ENCODE measurements at regions not wholly inside any gene's neighbourhood (a gene's known extent, or its start where the extent isn't known, plus 50 kb on each side); places are given as distances from the start of the nearest gene placed in this dataset.
"Not testable (repeated sequence)": the region's sequence is repeated elsewhere in the genome, so short reads cannot be mapped to it uniquely, and the experiment has no call there.

- H3K27ac ChIP-seq, H3K36me3 ChIP-seq, H3K4me1 ChIP-seq, H3K27me3 ChIP-seq, H3K9me3 ChIP-seq, ATAC-seq, H3K4me3 ChIP-seq: not testable (repeated sequence)
- WGBS, 2 donors (ENCODE audit: low coverage in 1 of 2) = 40% methylated on average over 1 of the region's 3 CpGs; no CpG with 5 or more reads in 1 of the 2 donors
These were observed 363.4 kb downstream of the BCL2L11 start for GRCh38 chr2:111484097-111484496.

- no CpG with 5 or more reads among the region's 1 CpG for WGBS, 2 donors (ENCODE audit: low coverage in 1 of 2)
- H3K4me1 ChIP-seq, H3K27me3 ChIP-seq, ATAC-seq, H3K27ac ChIP-seq, H3K9me3 ChIP-seq, H3K36me3 ChIP-seq, H3K4me3 ChIP-seq: not testable (repeated sequence)
These were observed 365.2 kb downstream of the BCL2L11 start for GRCh38 chr2:111485895-111486294.

- not testable (repeated sequence) for H3K9me3 ChIP-seq, H3K27ac ChIP-seq, H3K36me3 ChIP-seq, H3K27me3 ChIP-seq, H3K4me1 ChIP-seq, ATAC-seq, H3K4me3 ChIP-seq
- WGBS, 2 donors (ENCODE audit: low coverage in 1 of 2) = 91% methylated on average over 1 of the region's 4 CpGs; no CpG with 5 or more reads in 1 of the 2 donors
These were observed 367.7 kb downstream of the BCL2L11 start for GRCh38 chr2:111488451-111488850.

DNA sequence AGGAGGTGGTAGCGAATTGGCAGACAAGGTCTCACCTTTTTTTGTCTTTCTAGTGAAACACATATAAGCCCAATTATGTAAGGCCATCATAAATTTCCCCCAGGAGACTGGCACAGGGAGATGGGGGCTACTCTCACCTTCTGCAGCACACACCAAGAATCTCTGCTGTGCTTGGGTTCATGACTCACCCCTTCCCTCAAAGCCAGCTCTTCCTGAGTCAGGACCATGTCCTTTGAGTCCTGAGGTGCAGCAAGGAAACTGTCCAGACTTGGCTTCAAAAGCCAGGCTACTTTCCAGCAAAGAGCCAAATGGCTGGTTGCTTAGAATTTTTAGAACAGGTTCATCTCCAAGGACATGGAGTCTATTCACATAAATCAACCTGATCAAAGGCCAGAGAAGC, 368.7 kb downstream of the BCL2L11 start:
- H3K36me3 ChIP-seq, H3K27ac ChIP-seq, H3K9me3 ChIP-seq, H3K27me3 ChIP-seq, H3K4me1 ChIP-seq, ATAC-seq, H3K4me3 ChIP-seq: not testable (repeated sequence)
- no CpG with 5 or more reads among the region's 1 CpG for WGBS, 2 donors (ENCODE audit: low coverage in 1 of 2)

GRCh38 chr2:111491181-111491580, 370.5 kb downstream of the BCL2L11 start:
- WGBS, 2 donors (ENCODE audit: low coverage in 1 of 2) = no CpG with 5 or more reads among the region's 3 CpGs
- not testable (repeated sequence) for H3K9me3 ChIP-seq, H3K36me3 ChIP-seq, H3K4me3 ChIP-seq, H3K27ac ChIP-seq, H3K27me3 ChIP-seq
- peaks cover 2 to 12% (median 6%) of the 10 kb centered on the region in 3 donors for H3K4me1 ChIP-seq
- ATAC-seq = peak; percentile 62

- not testable (repeated sequence) for H3K36me3 ChIP-seq, H3K27ac ChIP-seq, H3K9me3 ChIP-seq, ATAC-seq, H3K4me3 ChIP-seq, H3K27me3 ChIP-seq
- 72% methylated on average over 3 of the region's 4 CpGs; no CpG with 5 or more reads in 1 of the 2 donors for WGBS, 2 donors (ENCODE audit: low coverage in 1 of 2)
- peaks cover 2 to 15% (median 7%) of the 10 kb centered on the region in 3 donors for H3K4me1 ChIP-seq
These were observed 370.9 kb downstream of the BCL2L11 start for GRCh38 chr2:111491614-111492013.

- ATAC-seq = peak; percentile 25
- not testable (repeated sequence) for H3K4me3 ChIP-seq
- WGBS, 2 donors (ENCODE audit: low coverage in 1 of 2) = no CpG with 5 or more reads among the region's 20 CpGs
These were observed 372.4 kb downstream of the BCL2L11 start for GRCh38 chr2:111492995-111493719.

DNA sequence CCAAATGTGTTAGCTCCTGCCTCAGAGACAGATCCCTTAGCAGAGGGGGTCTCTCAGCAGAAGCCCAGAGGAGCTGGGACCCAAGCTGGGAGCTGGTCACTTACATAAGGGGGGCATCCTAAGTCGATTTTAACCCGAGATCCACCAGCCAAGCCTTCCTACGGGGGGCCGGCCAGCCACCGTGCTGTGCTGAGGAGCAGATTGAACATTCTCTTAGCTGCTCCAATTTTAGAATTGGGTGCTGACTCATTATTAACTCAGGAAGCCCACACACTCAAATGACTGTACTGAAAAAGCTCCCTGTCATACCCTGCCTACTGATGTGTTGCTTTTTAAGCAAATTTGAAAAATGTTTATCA, 373.0 kb downstream of the BCL2L11 start:
- H3K27ac ChIP-seq = peak overlapping the region in 3 of 4 donors; percentile 70 to 78 (median 77)

More at GRCh38 chr2:111492995-111493719, 372.4 kb downstream of the BCL2L11 start:
- Histone ChIP-seq H3K27ac (peak overlapping the region in 3 of 4 donors; percentile 70 to 78 (median 77)), H3K4me1 (peaks cover 2 to 15% (median 7%) of the 10 kb centered on the region in 3 donors)
- not testable (repeated sequence) for H3K27me3 ChIP-seq, H3K9me3 ChIP-seq, H3K36me3 ChIP-seq

GRCh38 chr2:111494288-111494980, 373.7 kb downstream of the BCL2L11 start:
- WGBS, 2 donors (ENCODE audit: low coverage in 1 of 2) = 17% methylated on average over 2 of the region's 14 CpGs; no CpG with 5 or more reads in 1 of the 2 donors
- not testable (repeated sequence) for H3K9me3 ChIP-seq, H3K27me3 ChIP-seq, H3K36me3 ChIP-seq
- Histone ChIP-seq H3K4me1 (peaks cover 2 to 15% (median 7%) of the 10 kb centered on the region in 3 donors), H3K4me3 (peak overlapping the region; percentile 21 to 39), H3K27ac (peak overlapping the region; percentile 73 to 78 (median 76))
- ATAC-seq = peak; percentile 45

More for the DNA sequence above, 373.0 kb downstream of the BCL2L11 start:
- not testable (repeated sequence) for H3K4me3 ChIP-seq, H3K27me3 ChIP-seq, H3K36me3 ChIP-seq, H3K9me3 ChIP-seq
- 8% methylated on average over 2 of the region's 5 CpGs; no CpG with 5 or more reads in 1 of the 2 donors for WGBS, 2 donors (ENCODE audit: low coverage in 1 of 2)
- peaks cover 2 to 15% (median 7%) of the 10 kb centered on the region in 3 donors for H3K4me1 ChIP-seq
- peak; percentile 14 for ATAC-seq

DNA sequence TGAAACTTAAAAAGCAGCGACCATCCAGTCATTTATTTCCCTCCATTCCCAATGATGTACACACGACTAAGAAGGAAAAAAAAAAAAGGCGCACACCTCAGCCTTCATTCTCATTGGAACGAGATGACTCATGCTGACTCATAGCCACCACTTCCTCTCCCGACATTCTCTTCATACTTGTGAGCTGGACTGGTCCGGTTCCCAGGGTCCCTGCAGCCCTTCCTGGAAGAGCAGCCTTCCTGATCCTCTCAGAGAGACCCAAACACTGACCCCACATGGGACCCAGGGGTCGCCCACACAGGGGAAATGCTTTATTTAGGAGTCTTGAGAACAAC, 374.2 kb downstream of the BCL2L11 start:
- ATAC-seq = peak; percentile 83

DNA sequence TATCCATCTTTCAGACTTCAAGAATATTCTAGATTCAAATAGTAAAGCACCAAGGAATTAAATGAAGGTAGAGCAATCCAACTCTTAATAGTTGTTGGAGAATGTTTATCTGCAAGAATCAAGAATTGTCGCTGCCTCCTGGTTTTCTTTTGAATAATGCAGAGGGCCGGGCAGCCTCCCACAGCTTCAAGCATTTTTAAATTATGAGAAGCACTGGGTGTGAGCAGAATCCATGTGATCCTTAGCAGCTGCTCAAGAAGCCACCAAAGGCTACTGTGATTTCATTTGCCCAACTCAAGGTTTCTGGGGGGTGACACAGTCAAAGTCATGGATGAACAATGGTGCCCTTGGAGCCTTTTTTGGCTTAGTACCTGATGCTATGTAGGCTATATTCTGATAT, 374.9 kb downstream of the BCL2L11 start:
- WGBS, 2 donors (ENCODE audit: low coverage in 1 of 2) = no CpG with 5 or more reads among the region's 2 CpGs
- peak overlapping the region; percentile 53 to 73 (median 64) for H3K27ac ChIP-seq
- H3K36me3 ChIP-seq = not testable (repeated sequence)

More for the DNA sequence above, 374.2 kb downstream of the BCL2L11 start:
- Histone ChIP-seq H3K4me3 (peak overlapping the region in 1 of 2 donors; percentile 39), H3K27ac (peak overlapping the region; percentile 73 to 78 (median 76)), H3K4me1 (peaks cover 2 to 15% (median 7%) of the 10 kb centered on the region in 3 donors)
- not testable (repeated sequence) for H3K27me3 ChIP-seq, H3K9me3 ChIP-seq, H3K36me3 ChIP-seq
- WGBS, 2 donors (ENCODE audit: low coverage in 1 of 2) = no CpG with 5 or more reads among the region's 7 CpGs

GRCh38 chr2:111496176-111496575, 375.5 kb downstream of the BCL2L11 start:
- peak; percentile 20 for ATAC-seq
- H3K4me3 ChIP-seq, H3K9me3 ChIP-seq, H3K27me3 ChIP-seq, H3K36me3 ChIP-seq: not testable (repeated sequence)
- H3K4me1 ChIP-seq = peaks cover 2 to 15% (median 7%) of the 10 kb centered on the region in 3 donors
- H3K27ac ChIP-seq = peak overlapping the region in 2 of 4 donors; percentile 65 to 73
- WGBS, 2 donors (ENCODE audit: low coverage in 1 of 2) = 50 to 55% methylated on average over 1 of the region's 2 CpGs

More for the DNA sequence above, 374.9 kb downstream of the BCL2L11 start:
- H3K4me3 ChIP-seq, H3K9me3 ChIP-seq, H3K27me3 ChIP-seq, ATAC-seq: not testable (repeated sequence)
- peaks cover 2 to 15% (median 7%) of the 10 kb centered on the region in 3 donors for H3K4me1 ChIP-seq

GRCh38 chr2:111496860-111497259, 376.1 kb downstream of the BCL2L11 start:
- H3K4me3 ChIP-seq, H3K9me3 ChIP-seq, ATAC-seq, H3K36me3 ChIP-seq, H3K27me3 ChIP-seq: not testable (repeated sequence)
- Histone ChIP-seq H3K4me1 (peaks cover 2 to 15% (median 7%) of the 10 kb centered on the region in 3 donors), H3K27ac (peak overlapping the region in 1 of 4 donors; percentile 24)
- WGBS, 2 donors (ENCODE audit: low coverage in 1 of 2) = no CpG with 5 or more reads among the region's 5 CpGs

Measured in gastroesophageal sphincter (tissue), 4 donors.